ENCODE measurements at regions not wholly inside any gene's neighbourhood (a gene's known extent, or its start where the extent isn't known, plus 50 kb on each side); places are given as distances from the start of the nearest gene placed in this dataset.

DNA sequence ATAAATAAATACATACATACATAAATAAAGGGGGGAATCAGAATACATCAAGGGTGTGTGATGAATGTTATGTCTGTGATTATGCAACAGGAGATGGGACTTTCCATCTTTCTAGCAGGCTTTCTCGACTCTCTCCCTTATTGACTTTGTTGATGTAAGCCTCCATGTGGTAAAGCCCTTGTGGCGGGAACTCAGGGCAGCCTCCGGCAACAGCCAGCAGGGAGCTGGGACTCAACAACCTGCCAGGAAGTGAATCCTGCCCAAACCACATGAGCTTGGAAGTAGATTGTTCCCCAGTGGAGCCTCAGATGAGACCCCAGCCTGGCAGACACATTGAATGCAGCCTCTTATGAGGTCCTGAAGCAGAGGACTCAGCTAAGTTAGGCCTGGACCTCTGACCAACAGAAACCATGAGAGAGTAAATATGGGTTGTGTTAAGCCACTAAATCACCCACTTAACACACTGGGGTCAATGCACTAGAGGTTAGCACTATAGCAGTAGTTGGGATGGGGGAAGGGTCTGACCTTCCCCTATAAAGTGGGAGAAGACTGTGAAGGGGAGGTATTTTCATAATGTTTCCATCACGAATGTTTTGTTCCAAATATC is 104.0 kb downstream of the JCAD start:
- TF ChIP-seq, protein P1, sequence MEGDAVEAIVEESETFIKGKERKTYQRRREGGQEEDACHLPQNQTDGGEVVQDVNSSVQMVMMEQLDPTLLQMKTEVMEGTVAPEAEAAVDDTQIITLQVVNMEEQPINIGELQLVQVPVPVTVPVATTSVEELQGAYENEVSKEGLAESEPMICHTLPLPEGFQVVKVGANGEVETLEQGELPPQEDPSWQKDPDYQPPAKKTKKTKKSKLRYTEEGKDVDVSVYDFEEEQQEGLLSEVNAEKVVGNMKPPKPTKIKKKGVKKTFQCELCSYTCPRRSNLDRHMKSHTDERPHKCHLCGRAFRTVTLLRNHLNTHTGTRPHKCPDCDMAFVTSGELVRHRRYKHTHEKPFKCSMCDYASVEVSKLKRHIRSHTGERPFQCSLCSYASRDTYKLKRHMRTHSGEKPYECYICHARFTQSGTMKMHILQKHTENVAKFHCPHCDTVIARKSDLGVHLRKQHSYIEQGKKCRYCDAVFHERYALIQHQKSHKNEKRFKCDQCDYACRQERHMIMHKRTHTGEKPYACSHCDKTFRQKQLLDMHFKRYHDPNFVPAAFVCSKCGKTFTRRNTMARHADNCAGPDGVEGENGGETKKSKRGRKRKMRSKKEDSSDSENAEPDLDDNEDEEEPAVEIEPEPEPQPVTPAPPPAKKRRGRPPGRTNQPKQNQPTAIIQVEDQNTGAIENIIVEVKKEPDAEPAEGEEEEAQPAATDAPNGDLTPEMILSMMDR (conservative IDR thresholded peaks at IDR 0.05; ENCODE audit: low read depth, low read length): no peak
- TF ChIP-seq EZH2 (IDR thresholded peaks at IDR 0.05; ENCODE audit: low read length, unreplicated experiment): no peak
